ENCODE measurements at regions not wholly inside any gene's neighbourhood (a gene's known extent, or its start where the extent isn't known, plus 50 kb on each side); places are given as distances from the start of the nearest gene placed in this dataset. TPM values are rescaled to one million over a fixed set of nuclear protein-coding genes. Genes with fewer than 3 reads are reported as not detected.
"Not testable (repeated sequence)": the region's sequence is repeated elsewhere in the genome, so short reads cannot be mapped to it uniquely, and the experiment has no call there.

DNA sequence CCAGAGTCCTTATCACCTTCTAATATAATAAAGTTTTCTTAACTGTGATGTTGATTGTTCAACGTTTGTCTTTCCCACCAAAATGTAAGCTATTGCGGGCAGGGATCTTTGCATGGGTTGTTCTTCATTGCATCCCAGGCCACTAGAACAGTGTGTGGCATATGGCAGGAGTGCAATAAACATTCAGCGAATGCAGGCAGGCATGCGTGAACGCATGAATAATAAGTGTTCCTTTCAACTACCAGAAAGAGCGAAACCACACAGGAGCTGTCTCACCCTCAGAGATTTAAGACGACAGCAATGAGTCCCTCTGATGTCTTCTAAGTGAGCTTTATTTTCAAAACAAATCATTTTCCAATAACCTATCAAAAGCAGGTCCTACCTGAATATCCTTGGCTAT is 2693.1 kb upstream of the TPTE start:
- DNase-seq (ENCODE audit: low read depth in 2 of 3, low spot score in 2 of 3): not testable (repeated sequence)

GRCh38 chr21:7829411-7829810 is 2692.0 kb upstream of the TPTE start:
- DNase-seq (ENCODE audit: low read depth in 2 of 3, low spot score in 2 of 3): not testable (repeated sequence)

GRCh38 chr21:7837315-7837714 is 2684.1 kb upstream of the TPTE start:
- DNase-seq (ENCODE audit: low read depth in 2 of 3, low spot score in 2 of 3): not testable (repeated sequence)

GRCh38 chr21:7853426-7853825 is 2668.0 kb upstream of the TPTE start:
- not testable (repeated sequence) for DNase-seq (ENCODE audit: low read depth in 2 of 3, low spot score in 2 of 3)

GRCh38 chr21:7853836-7854235 is 2667.5 kb upstream of the TPTE start:
- not testable (repeated sequence) for DNase-seq (ENCODE audit: low read depth in 2 of 3, low spot score in 2 of 3)

Small RNA genes in the stretch of these regions (small RNA-seq; reads per million reads assigned to genes)
- not detected for gene RF00614
